Omental fat pad (tissue), 3 donors: ENCODE measurements at regions not wholly inside any gene's neighbourhood (a gene's known extent, or its start where the extent isn't known, plus 50 kb on each side); places are given as distances from the start of the nearest gene placed in this dataset.

ENCODE experiments used
- ATAC-seq: fragments of 150-250 bp; one replicate; pipeline ENCODE4 v1.9.1; 2016; ENCODE audit warnings: mild to moderate bottlenecking, moderate library complexity; ENCODE audit not compliant: low FRiP score
- DNase-seq: peaks from one replicate; pipeline ENCODE4 v3.0.0-alpha.2; 2019; ENCODE audit warnings: low spot score
- CTCF ChIP-seq, 3 donors: fragments of 450-650 bp; IDR thresholded peaks; one replicate each; pipeline ENCODE4 v1.5.1; 2016 to 2017; ENCODE audit warnings: antibody characterized with exemption in 3 of 3, mild to moderate bottlenecking in 3 of 3, moderate library complexity in 2 of 3

DNA sequence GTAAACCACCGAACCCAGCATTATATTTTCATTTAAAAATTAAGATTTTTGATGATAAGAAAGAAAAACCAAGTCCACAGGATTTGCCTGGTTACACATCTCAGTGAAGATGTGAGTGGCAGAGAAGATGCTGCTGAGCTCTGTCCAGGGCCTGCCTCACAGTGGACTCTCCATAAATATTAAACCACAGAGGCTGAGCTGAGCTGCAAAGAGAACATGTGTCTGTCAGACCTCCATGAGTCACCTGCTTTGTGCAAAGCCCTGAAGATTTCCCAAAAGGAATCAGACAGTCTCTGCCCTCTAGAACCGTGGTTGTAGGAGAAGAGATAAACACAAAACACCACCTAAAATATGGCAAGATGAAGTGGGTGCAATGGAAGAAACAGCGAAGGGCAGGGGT is 127.2 kb upstream of the TSC22D1 start:
- no peak for ATAC-seq
- no peak for DNase-seq
- TF ChIP-seq CTCF (IDR thresholded peaks at IDR 0.05): no peak

DNA sequence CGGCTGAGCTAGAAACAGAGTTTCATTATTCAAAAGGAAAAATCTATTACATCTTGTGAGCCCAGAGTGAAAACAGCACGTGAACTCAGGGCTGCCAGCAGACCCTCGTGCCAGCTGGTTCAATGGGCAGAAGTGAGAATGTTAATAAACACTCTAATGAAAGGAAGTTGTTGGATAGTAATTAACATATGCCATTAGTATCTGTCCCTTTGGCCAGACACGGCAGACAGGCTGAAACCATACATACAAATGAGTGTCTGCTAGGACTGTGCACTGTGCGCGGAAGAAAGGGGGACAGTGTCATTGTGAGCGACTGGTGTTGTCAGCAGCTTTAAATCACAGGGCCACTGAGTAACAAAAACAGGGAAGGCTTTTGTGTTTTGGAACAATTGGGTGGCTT is 121.9 kb upstream of the TSC22D1 start:
- TF ChIP-seq CTCF (IDR thresholded peaks at IDR 0.05): no peak
- ATAC-seq (no peak), DNase-seq (no peak)

DNA sequence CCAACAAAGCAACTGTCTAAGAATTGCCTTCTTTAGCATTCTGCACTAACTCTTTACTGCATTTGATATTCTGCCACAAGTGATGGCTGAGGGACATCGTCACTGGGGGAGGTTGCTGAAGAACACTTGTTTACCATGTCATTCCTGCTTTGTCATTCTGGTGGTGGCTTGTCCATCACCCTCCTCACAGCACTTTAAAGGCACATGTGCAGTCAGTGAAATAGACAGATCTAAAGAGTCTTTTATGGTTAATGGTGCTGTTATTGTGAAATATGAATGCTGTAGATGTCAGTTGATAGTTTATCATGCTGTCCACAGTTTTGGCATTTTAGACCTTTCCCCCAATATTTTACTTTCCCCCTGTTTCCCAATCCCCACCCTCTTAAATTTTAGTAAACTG is 120.9 kb upstream of the TSC22D1 start:
- no peak for DNase-seq
- no peak for TF ChIP-seq CTCF (IDR thresholded peaks at IDR 0.05)
- no peak for ATAC-seq

GRCh38 chr13:44695520-44695919 is 119.4 kb upstream of the TSC22D1 start:
- DNase-seq: no peak
- ATAC-seq: no peak
- no peak for TF ChIP-seq CTCF (IDR thresholded peaks at IDR 0.05)

DNA sequence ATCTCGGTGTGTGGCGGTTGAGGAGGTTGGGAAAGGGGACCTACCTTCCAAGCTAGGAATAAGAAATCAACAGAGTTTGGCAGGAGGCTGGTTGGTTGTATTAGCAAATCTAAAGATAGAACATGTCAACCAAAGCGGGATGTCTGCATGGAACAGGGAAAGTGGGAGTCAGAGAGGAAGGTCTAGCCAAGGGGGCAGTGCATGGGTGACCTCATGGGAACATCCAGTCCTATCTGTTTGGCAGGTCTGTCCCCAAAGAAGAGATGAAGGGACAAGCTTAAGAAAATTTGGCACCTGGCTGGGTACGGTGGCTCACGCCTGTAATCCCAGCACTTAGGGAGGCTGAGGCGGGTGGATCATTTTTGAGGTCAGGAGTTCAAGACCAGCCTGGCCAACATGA is 118.7 kb upstream of the TSC22D1 start:
- no peak for ATAC-seq
- no peak for DNase-seq
- no peak for TF ChIP-seq CTCF (IDR thresholded peaks at IDR 0.05)

GRCh38 chr13:44694291-44694690 is 118.2 kb upstream of the TSC22D1 start:
- DNase-seq: no peak
- TF ChIP-seq CTCF (IDR thresholded peaks at IDR 0.05): no peak

DNA sequence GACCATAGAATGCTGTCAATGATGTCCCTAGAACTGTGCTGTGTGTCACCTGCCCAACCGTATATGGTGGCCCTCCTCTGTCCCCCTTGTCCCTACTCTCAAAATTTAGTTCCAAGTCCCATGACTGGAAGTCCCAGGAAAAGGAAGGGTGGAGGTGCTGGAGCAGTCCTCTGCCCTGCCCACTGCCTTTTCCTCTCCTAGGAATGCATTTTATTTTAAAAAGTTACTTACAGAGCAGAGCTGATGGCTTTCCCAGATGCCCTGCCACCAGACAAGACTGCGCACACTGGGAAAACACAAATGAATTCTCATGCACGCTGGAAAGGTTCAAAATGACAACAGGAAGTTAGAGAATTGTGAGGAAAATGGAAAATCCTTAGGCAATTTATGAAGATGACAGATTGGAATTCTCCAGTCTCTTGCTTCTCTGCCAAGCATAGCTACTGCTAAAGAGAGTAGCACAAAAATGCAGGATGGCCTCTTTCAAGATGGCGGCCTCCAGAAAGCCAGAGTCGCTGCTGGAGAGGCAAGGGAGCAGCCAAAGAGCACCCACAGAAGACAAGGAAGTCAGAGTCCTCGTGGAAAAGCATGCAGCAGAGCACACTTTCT is 117.1 kb upstream of the TSC22D1 start:
- no peak for DNase-seq
- ATAC-seq: no peak
- no peak for TF ChIP-seq CTCF (IDR thresholded peaks at IDR 0.05)

More at GRCh38 chr13:44694291-44694690, 118.2 kb upstream of the TSC22D1 start:
- no peak for ATAC-seq
